ENCODE measurements at regions not wholly inside any gene's neighbourhood (a gene's known extent, or its start where the extent isn't known, plus 50 kb on each side); places are given as distances from the start of the nearest gene placed in this dataset.

DNA sequence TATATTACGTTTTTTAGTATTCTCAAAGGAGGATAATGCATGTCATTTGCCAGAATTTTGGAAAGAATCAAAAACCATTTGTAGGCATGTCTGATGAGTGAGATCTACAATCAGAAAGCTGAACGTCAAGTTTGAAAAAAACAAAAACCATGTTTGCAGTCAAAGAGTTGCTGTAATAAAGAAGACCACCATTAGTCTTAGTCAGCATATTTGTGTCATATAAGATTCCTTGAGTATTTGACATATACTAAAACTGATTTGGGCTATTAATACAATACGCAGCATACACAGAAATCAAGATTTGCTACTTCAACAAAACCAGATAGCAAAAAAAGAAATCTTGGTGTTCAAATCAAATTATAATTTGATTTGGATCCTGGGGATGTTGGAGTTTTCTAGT, 247.5 kb downstream of the SAMD5 start:
- TF ChIP-seq, protein P1, sequence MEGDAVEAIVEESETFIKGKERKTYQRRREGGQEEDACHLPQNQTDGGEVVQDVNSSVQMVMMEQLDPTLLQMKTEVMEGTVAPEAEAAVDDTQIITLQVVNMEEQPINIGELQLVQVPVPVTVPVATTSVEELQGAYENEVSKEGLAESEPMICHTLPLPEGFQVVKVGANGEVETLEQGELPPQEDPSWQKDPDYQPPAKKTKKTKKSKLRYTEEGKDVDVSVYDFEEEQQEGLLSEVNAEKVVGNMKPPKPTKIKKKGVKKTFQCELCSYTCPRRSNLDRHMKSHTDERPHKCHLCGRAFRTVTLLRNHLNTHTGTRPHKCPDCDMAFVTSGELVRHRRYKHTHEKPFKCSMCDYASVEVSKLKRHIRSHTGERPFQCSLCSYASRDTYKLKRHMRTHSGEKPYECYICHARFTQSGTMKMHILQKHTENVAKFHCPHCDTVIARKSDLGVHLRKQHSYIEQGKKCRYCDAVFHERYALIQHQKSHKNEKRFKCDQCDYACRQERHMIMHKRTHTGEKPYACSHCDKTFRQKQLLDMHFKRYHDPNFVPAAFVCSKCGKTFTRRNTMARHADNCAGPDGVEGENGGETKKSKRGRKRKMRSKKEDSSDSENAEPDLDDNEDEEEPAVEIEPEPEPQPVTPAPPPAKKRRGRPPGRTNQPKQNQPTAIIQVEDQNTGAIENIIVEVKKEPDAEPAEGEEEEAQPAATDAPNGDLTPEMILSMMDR (IDR thresholded peaks at IDR 0.05; ENCODE audit: low read length): no peak
- TF ChIP-seq EZH2 (IDR thresholded peaks at IDR 0.05; ENCODE audit: borderline replicate concordance, low read length): no peak

Measured in OCI-LY1 (cell line).